SIG-M5 (cell line): ENCODE measurements at regions not wholly inside any gene's neighbourhood (a gene's known extent, or its start where the extent isn't known, plus 50 kb on each side); places are given as distances from the start of the nearest gene placed in this dataset.

ENCODE experiments used
- DNase-seq: peaks from one replicate; lab custom pipeline; 2025; lab: John Stamatoyannopoulos, UW

DNA sequence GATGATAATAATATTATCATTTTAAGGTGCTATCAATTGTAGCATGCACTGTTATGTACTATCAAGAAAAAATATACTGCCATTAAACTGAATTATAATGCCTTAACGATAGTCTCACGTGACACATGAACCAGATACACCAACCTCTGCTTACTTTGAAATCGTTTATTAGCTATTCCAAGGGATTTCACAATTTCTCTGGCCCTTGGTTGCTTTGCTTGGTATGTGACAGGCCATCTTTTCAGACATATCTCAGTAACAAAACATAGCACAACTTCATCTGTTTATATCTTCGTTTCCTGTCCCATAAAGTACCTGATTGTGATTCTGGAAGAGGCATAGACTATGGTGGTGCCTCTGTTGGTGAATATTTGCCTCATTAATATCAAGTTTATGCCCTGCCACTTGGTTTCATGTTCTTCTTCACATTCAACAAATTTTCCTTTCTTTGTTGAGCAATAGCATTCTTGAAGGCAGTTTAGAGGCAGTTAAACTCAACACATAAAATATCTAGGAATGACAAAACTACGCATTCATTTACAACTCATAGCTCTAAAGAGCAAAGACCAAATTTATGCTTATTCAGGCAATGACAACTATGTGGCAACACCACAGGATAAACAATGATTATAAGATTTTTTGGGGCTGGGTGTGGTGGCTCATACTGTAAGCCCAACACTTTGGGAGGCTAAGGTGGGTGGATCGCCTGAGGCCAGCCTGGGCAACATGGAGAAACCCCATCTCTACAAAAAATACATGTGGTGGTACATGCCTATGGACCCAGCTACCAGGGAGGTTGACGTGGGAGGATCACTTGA, 84.3 kb downstream of the MCFD2 start:
- no peak for DNase-seq

DNA sequence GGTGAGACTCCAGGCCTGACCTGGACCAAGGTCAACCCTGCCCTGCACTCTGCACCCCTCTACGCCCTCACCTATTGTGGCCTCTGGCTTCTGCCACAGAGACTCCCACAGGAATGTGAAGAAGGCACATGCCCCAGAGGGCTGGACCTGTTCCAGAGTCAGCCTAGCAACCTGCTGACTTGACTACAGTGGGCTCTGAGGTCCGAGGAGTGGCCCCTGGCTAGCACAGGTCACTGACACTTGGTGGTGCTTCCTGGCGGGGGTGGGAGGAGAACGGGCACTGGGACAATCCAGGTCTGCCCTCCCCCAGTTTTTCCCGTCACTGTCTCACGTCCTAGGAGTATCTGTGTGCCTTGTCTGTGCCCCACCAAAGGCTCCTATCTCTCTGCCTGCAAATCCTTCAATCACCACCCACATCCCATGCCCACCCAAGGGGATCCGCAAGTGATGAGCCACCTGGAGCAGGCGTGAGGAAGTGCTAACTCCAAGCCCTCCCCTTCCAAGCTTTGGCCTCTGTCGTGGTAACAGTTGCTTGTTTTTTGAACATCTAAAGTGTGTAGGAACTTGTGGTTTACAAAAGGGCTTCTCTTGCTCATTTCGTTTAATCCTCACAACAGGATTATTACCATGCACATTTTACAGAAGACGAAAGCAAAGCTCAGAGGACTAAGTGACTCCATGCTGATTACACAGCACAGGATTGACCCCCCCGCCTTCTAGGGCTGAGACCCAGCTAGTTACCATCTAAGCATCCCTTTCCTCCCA, 86.2 kb downstream of the MCFD2 start:
- DNase-seq = no peak

DNA sequence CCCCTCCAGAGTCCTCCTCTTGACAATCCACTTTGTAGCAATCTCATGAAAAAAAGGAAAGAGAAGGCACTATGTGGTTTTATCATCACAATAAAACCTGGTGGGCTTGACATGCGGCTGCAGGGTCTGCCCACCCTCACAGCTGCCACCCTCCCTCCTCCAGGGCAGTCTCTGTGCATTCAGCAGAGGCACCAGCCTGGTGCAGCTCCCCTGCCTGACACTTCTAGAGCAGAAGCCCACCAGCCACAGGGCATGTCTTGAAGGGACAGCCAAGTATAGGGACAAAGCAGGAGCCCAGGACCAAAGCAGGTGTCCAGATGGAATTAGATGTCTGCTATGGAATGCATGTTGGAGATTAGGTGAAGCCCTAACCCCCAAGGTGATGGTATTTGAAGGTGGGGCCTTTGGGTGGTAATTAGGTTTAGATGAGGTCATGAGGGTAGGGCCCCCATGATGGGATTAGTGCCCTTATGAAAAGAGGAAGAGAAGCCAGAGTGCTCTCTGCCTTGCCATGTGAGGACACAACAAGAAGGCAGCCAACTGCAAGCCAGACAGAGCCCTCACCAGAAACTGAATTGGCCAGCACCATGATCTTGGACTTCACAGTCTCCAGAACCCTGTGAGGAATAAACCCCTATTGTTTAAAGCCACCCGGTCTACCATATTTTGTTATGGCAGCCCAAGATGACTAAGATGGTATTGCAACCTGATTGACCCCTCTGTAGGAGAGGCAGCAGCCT, 86.9 kb downstream of the MCFD2 start:
- no peak for DNase-seq

DNA sequence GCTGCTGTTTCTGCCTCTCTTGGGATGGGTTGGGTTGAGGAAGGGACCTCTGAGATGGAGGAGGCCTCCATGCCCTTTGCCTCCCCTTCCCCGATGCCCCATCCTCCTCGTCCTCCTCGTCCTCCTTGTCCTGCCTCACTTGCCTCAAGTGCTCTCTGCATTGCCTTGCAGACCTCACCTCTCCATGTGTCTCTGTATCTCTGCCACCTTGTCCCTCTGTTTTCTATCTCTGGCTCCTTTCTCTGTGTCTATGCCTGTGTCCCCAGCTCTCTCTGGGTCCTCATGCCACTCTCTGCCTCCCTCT, 87.5 kb downstream of the MCFD2 start:
- DNase-seq = no peak

DNA sequence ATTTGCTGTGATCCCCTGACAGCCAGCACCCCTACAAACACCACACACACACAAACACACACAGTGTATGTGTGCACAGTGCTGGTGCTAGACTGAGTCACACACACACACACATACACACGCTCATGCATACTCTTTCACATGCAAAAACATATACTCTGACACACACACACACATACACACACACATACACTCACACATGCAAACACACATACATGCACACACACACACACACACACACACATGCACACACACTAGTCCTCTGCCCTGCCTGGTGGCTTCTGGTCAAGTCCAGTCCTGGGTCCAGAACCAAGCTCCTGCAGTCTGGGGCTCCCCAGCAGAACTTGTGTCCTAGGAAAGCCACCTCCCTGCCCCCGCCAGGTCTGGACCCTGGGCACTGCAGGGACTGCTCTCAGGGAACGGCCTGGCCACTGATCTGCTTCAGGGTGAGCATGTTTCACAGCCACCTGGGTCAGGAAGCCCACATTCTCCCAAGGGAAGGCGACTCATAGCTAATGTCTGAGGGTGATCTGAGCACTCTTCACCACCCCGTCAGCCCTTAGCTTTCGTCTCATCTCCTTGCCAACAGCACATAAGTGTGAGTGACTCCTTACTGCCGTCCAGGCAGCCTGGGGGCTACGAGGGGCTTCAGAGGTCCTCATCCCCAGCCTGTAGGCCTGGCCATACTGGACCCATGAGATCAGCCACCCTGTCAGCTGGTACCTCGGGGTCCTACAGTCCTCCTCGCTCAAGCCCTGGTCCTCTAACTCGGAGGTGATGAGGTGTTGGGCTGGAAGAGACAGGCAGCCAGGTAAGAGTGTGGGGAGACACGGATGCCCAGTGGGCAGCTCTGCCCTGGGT, 88.1 kb downstream of the MCFD2 start:
- no peak for DNase-seq

DNA sequence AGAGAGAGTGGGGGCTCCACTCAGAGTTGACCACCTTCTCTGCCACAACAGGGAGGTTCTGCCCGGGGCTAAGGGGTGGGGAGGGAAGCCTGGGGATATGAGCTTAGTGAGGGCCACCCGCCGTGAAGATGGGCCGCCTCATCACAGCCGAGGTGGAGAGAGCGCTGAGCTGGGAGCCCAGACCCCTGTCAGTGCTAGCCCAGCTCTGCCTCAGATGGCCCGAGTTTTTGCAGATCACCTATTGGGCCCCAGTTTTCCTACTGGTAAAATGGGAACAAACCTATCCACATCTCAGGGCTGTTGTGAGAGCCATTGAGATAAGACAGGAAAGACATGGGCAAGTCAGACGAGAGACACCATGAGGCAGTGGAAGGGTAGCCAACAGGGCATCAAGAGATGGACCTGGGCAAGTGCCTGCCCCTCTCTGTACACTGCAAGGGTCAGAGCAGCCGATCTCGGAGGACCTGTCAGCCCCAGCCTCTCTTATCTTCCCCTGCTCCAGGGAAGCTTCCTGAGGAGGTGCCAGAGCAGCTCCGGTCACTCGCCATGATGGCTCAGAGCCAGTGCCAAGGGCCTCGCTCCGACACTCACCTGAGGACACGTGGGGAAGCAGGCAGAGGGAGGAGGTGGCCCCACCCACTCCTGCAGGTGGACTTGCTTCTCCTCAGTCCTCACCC, 88.9 kb downstream of the MCFD2 start:
- DNase-seq = no peak

DNA sequence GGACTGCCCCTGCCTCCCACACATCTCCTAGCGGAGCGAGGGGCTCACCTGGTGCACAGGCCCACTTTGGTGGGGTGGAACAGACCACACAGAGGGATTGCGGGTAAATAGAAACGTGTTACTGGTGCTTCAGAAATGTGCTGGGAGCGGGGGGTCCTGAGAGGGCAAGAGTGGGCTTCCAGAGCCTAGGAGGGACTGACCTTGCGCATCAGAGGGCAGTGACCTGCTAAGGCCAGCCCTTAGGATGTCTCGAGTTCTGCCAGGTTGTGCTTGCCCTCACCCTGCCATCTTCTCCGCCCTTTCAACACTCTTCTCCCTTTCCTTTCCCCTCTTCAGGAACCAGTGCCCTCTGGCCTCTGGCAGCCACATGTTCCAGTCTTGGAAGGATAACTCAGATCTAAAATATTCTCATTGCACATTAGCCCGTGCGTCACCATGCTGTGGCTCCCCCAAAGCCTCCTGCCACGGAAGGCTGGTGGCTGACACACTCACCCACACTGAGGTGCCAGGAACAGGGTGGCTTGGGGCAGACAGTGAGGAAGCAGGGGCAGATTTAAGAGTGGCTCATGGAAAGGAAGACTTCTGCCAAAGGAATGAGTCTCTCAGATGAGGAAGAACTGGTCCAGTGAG, 89.6 kb downstream of the MCFD2 start:
- DNase-seq = no peak

DNA sequence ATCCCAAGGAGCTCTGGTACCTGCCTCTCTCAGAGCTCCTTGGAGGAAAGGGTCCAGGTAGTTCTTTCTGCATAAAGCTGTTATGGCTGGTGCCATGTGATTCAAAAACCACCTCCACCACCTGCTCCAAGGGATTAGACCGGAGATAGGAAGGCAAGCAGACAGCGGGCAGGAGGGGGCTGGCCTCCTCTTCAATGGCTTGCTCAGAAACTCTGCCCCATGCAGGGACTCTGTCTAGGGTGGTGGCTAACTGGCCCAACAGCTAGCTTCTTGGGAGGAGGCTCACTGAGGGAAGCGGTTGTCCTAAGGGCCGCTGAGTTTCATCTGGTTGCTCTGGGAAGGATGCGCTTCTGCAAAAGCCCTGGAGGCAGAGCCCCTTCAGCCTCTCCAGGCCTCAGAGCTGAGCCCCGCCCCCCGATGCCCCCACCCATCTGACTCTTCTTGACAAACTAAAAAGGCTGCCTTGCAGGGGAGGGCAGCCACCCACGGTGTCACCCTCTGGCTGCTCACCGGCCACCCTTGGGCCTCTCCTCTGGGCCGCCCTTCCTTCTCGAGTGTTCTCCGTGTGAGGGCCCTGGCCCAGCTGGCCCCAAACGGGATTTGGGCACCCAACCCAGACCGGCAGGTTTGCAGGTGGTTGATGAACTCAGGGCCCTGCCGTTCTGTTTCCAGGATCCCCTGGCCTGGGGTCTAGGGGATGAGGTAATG, 90.2 kb downstream of the MCFD2 start:
- DNase-seq = no peak

DNA sequence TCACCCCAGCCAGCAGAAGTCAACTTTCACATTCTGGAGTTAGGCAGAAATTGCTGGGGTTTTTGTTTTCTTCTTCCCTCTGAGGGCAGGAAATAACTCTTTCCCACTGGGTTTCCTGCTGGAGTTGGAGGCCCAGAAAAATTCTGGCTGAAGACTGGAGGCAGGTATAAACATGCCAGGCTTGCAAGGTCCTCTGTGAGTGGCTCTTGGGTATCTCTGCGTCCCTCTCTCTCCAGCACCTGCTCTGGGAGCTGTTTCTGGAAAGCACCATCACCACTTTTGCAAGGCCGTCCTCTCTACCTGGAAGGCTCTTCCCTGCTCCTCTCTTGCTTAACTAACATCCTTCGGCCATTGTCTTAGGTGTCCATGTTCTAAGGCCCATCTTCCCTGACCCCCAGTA, 91.0 kb downstream of the MCFD2 start:
- DNase-seq = no peak

DNA sequence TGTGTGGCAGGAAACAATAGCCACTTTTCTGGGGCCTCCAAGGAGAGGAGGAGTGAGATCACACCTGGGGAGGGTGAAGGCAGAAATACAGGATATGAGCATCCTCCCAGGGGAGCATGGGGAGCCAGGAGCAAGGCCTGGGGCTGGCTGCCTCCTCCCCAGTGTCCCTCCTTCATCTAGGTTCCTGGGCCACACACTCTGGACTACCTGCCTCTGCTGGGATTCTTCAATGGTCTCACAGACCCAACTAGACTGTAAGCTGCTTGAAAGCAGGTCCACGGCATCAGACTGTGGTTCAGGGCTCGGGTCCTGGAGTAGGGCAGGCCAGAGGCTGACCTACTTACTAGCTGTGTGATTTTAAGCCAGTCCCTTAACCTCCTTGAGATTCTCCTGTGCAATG, 94.0 kb downstream of the MCFD2 start:
- DNase-seq = no peak

DNA sequence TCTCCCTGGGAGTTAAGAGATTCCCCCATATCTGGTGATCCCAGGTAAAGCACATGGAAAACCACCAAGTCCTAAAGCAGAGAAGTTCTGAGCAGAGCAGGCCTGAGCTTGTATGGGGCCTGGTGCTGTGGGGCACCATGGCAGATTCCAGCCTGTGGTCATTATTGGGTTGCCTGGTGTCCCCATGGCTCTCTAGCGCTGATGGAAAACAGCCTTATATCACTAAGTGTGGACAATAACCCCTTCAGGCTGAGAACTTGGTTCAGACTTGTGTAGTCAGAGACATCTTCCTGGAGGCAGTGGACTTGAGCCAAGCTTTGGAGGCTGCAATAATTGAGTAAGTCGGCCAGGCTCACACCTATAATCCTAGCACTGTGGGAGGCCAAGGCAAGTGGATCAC, 96.8 kb downstream of the MCFD2 start:
- no peak for DNase-seq

DNA sequence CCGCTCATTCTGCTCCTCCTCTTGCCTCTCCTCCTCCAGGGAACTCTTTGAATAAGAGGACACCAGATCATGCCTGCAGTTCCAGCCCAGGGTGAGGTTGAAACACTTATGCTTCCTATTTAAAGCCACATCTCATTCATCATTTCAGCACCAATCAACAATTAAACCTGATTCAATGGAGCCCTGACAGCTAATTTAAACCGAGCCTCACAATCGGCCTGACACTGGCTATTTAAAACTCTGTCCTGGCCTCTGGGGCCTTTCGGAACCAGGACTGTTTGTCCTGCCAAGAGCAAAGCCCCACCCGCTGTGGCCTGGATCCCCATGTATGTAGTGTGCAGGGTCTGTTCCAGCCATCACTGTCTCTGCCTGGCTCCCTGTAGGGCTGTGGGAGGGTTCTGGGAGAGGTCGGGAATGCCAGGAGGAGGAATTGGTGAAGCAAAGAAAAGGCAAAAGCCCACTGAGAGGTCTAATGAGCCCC, 97.4 kb downstream of the MCFD2 start:
- DNase-seq = no peak

DNA sequence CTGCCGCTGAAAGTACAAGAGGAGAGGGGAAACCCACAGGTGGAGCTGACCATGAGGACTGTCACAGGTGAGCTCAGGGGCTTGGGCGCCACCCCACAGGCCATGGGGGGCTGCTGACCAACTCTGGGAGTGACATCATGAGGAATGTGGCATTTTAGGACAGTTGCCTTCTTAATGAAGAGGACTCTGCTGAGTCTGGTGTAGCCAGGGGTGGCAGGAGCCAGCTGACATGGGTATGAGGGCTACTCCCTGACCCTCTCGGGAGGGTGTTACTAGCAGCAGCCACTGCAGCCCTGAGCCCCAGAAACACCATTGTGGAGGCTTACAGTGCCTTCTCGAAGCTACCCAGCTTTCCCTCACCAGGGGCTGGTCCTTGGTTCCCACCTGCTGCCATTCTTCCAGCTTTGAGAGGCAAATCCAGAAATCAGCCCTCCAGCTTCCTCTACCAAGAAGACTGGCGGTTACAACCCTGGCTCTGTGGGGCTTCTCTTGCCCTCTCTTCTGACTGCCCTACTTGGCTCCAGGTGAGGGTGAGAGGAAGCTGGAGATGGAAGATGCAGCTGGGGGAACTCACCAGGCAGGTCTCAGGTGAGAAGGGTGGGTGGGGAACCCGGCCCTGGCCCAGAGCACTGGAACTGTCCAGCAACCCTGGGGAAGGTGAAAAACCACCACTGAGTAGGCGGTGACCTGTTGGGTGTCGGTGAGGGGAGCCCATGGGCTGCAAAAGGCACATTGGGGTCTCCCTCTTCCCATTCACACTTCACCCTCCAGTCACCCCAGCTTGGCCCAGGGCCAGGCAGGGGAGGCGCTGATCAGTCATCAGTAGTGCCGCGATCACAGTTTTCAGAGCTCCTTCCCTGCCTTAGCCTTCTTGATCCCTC, 98.5 kb downstream of the MCFD2 start:
- no peak for DNase-seq

DNA sequence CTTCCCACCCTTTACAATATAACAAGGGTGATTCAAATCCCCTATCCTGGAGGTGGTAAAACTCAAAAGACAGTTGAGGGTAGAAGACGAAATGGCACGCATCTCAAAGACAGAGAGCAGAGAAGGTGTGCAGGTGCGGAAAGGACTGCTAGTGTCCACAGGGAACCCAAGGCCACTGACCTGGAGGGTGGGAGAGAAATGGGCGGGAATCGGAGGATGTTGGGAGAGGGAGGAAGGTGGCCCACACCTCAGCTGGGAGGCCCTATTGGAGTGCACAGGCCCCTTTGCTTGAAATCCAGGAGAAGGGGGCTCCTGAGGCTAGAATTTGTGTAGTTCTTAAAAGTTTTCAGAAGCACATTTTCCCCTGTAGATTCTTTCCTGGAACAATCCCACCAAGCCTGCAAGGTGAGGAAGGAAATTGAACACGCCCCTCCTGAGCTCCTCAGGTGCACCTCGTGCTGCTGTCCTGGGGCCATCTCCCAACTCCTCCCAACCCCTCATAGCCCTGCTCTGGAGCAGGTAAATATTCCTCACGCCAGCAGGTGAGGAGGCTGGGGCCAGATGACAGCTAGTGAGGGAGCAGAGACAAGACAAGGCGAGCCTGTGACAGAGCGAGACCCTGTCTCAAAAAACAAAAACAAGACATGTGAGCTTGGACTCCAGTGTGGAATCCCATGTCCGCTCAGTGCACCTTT, 99.3 kb downstream of the MCFD2 start:
- DNase-seq = no peak

DNA sequence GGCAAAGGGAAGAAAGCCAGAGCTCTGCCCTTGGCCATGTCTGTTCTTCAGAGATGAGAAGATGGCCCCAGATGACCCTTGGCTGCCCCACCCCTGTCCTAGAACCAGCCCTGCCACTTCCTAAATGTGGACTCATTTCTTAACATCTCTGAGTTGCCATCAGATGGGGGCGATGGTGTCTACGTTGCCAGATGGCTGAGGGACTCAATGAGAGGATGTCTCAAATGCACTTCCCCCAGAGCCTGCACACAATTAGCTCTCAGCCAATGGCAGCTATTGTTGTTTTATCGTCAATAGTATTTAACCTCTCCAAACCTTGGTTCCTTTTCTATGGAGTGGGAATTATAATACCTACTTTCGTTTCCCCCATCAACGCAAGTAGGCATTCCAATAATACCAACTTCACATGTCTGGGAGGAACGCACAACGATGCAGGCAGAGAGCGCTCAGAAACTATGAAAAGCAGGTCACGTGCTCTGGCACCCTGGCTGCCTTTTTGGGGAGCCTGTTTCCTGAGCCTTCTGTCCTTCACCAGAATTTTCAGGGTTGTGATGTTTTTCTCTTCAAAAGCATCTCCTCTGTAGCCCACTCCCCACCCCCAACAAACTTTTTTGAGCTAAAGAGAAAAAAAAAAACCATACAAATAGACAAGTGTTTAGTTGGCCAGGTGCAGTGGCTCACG, 100.3 kb downstream of the MCFD2 start:
- no peak for DNase-seq

DNA sequence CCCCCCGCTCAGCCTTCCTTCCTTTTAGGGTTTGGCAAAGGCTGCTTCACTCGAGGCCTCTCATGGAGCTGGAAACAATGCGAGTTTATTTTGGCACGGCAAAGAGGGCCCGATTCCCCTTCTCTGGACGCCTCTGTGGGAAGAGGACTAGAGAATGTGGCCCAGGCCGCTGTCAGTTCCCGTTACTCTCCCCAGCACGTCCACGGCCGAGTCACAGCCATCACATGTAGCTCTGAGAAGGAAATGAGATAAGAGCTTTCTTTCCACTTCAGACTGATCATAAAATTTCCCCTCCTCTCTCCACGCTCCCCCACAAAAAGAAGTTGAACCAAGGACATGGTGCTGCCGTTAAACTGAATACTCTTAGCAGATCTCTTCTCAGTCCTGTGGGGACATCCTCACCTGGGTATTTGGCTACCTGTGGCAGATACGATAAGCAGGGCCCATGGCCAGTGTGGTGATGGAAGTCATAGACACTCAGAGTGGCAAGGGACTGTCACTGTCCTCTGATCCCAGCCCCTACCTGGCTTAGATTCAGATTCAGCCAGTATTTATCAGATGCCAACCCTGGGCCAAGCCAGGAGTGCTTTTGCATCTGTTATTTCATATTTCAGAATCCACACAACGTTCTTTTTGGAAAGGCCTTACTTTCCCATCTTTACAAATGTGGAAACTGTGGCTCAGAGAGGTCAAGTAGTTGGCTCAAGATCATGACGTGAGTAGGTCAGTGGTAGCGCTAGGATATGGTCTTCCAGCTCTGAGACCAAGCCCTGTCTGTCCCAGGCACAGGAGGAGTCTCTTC, 101.2 kb downstream of the MCFD2 start:
- DNase-seq = no peak

DNA sequence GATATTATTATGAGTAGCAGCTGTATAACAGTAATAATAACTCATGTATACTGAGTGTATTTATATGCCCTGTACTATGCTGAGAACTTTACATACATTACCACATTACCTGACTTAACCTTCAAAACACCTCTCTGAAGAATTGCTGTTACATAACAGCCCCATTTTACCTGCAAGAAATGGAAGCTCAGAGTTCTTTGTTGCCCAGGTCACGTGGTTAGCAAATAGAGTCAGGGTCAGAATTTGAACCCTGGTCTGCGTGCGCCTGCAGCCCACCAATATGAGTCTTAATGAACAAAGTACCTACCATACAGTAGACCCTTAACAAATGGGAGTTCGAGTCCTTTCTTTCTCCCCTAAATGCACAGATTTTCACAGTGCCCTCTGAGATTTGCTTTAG, 101.9 kb downstream of the MCFD2 start:
- DNase-seq = no peak
